Erythroblast (primary cell): ENCODE measurements at regions not wholly inside any gene's neighbourhood (a gene's known extent, or its start where the extent isn't known, plus 50 kb on each side); places are given as distances from the start of the nearest gene placed in this dataset.

Source experiments
- GATA1 ChIP-seq: IDR thresholded peaks from 2 replicates; pipeline ENCODE4 v1.6.1; 2011; ENCODE audit warnings: low read depth, mild to moderate bottlenecking, control low read depth, low read length, moderate library complexity
- POLR2A ChIP-seq: IDR thresholded peaks from 2 replicates; pipeline ENCODE4 v1.6.1; 2011; ENCODE audit warnings: mild to moderate bottlenecking, low read length

DNA sequence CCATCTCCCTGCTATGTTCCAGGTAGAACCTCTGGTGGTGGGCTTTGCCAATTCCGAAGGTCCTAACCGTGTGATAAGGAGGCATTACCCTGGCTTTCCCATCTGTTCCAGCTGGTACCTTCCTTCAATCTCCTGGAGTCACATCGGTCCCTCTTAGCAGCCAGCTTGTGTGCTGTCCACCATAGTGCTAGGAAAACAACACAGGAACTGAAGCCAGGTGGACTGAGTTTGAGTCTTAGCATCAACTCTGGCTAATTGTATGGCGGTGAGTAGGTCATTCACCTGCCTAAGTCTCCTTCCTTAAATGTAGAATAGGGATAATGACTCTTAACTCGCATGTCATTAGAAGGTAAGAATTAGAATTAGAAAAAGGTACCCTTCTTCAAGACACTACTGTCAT, 159.6 kb upstream of the E2F8 start:
- no peak for TF ChIP-seq POLR2A
- no peak for TF ChIP-seq GATA1
